HEK293 (cell line): ENCODE measurements at regions not wholly inside any gene's neighbourhood (a gene's known extent, or its start where the extent isn't known, plus 50 kb on each side); places are given as distances from the start of the nearest gene placed in this dataset.

ENCODE experiments used
- CTCF ChIA-PET: fragments of 350-600 bp; formaldehyde crosslinking; extraction: SDS; loops from one replicate; lab custom pipeline; 2021; ENCODE audit warnings: antibody characterized with exemption; lab: Yijun Ruan, JAX
- POLR2A ChIA-PET: fragments of 300-600 bp; formaldehyde crosslinking; extraction: SDS; loops from one replicate; lab custom pipeline; 2020; ENCODE audit warnings: antibody characterized with exemption, inconsistent platforms; lab: Yijun Ruan, JAX
- H3K27ac ChIP-seq: fragments of 200-500 bp; sonication (Bioruptor generic); 2 replicates; pipeline ENCODE4 v1.5.1; 2014; ENCODE audit warnings: low read depth, low read length, control low read depth, inconsistent platforms; ENCODE audit errors: extremely low read depth
- H3K36me3 ChIP-seq, 2 experiments: fragments of 200-500 bp in 1 of 2; sonication (Bioruptor generic) in 1 of 2; 1 replicate in 1 of 2; 2 replicates in 1 of 2; pipeline ENCODE4 v1.5.1; 2014 to 2017; ENCODE audit warnings: inconsistent platforms in 2 of 2, low read length in 2 of 2; ENCODE audit not compliant: control insufficient read depth in 2 of 2, insufficient read depth in 1 of 2
- H3K4me1 ChIP-seq: fragments of 200-500 bp; sonication (Bioruptor generic); 2 replicates; pipeline ENCODE4 v1.5.1; 2014; ENCODE audit warnings: mild to moderate bottlenecking, low read length, inconsistent platforms; ENCODE audit not compliant: control insufficient read depth, insufficient read depth
- H3K4me3 ChIP-seq: 2 replicates; pipeline ENCODE4 v1.5.1; 2011; ENCODE audit warnings: low read depth, mild to moderate bottlenecking, control low read depth, low read length, moderate library complexity
- H3K9me3 ChIP-seq: fragments of 200-500 bp; sonication (Bioruptor generic); 2 replicates; pipeline ENCODE4 v1.5.1; 2014; ENCODE audit warnings: low read depth, low read length, inconsistent platforms; ENCODE audit not compliant: control insufficient read depth, insufficient read depth
- KLF16 ChIP-seq: fragments of 450-650 bp; formaldehyde crosslinking; IDR thresholded peaks from 2 replicates; pipeline ENCODE4 v1.5.1; 2017; ENCODE audit warnings: missing biosample characterization, missing genetic modification characterization
- SP7 ChIP-seq: fragments of 450-650 bp; formaldehyde crosslinking; IDR thresholded peaks from 2 replicates; pipeline ENCODE4 v1.5.1; 2016; ENCODE audit warnings: missing biosample characterization, missing genetic modification characterization
- WT1 ChIP-seq: fragments of 450-650 bp; formaldehyde crosslinking; IDR thresholded peaks from 2 replicates; pipeline ENCODE4 v1.5.1; 2016; ENCODE audit warnings: missing biosample characterization, missing genetic modification characterization
- ZBTB1 ChIP-seq: fragments of 450-650 bp; formaldehyde crosslinking; IDR thresholded peaks from 2 replicates; pipeline ENCODE4 v1.5.1; 2016; ENCODE audit warnings: missing biosample characterization, missing genetic modification characterization
- ZNF10 ChIP-seq: fragments of 450-650 bp; formaldehyde crosslinking; IDR thresholded peaks from 2 replicates; pipeline ENCODE4 v1.5.1; 2017; ENCODE audit warnings: missing biosample characterization, missing genetic modification characterization
- ZNF114 ChIP-seq: fragments of 450-650 bp; formaldehyde crosslinking; IDR thresholded peaks from 2 replicates; pipeline ENCODE4 v1.5.0; 2017; ENCODE audit warnings: missing biosample characterization, missing genetic modification characterization
- ZNF132 ChIP-seq: fragments of 450-650 bp; formaldehyde crosslinking; IDR thresholded peaks from 2 replicates; pipeline ENCODE4 v1.5.1; 2017; ENCODE audit warnings: missing biosample characterization, missing genetic modification characterization, borderline replicate concordance
- ZNF416 ChIP-seq: fragments of 450-650 bp; formaldehyde crosslinking; IDR thresholded peaks from 2 replicates; pipeline ENCODE4 v1.5.1; 2016; ENCODE audit warnings: missing biosample characterization, missing genetic modification characterization
- ZNF426 ChIP-seq: fragments of 450-650 bp; formaldehyde crosslinking; IDR thresholded peaks from 2 replicates; pipeline ENCODE4 v1.5.1; 2017; ENCODE audit warnings: missing biosample characterization, missing genetic modification characterization, mild to moderate bottlenecking, inconsistent platforms, moderate library complexity
- ZNF521 ChIP-seq: fragments of 450-650 bp; formaldehyde crosslinking; IDR thresholded peaks from 2 replicates; pipeline ENCODE4 v1.5.1; 2017; ENCODE audit warnings: missing biosample characterization, mild to moderate bottlenecking, missing genetic modification characterization
- ZNF544 ChIP-seq: fragments of 450-650 bp; formaldehyde crosslinking; IDR thresholded peaks from 2 replicates; pipeline ENCODE4 v1.5.0; 2017; ENCODE audit warnings: missing biosample characterization, missing genetic modification characterization
- ZNF600 ChIP-seq: fragments of 450-650 bp; formaldehyde crosslinking; IDR thresholded peaks from 2 replicates; pipeline ENCODE4 v1.5.1; 2016; ENCODE audit warnings: missing biosample characterization, missing genetic modification characterization
- ZNF624 ChIP-seq: fragments of 450-650 bp; formaldehyde crosslinking; IDR thresholded peaks from 2 replicates; pipeline ENCODE4 v1.5.1; 2017; ENCODE audit warnings: missing biosample characterization, missing genetic modification characterization
- ZNF626 ChIP-seq: fragments of 450-650 bp; sonication (Bioruptor Pico); formaldehyde crosslinking; IDR thresholded peaks from 2 replicates; pipeline ENCODE4 v1.5.1; 2018; ENCODE audit warnings: missing biosample characterization, missing genetic modification characterization, inconsistent platforms
- ZNF658 ChIP-seq: fragments of 450-650 bp; formaldehyde crosslinking; IDR thresholded peaks from 2 replicates; pipeline ENCODE4; 2016; ENCODE audit warnings: missing biosample characterization, missing genetic modification characterization
- TF ChIP-seq, protein P1 (sequence below): fragments of 450-650 bp; formaldehyde crosslinking; IDR thresholded peaks from 2 replicates; pipeline ENCODE4 v1.5.1; 2017; ENCODE audit warnings: missing biosample characterization, missing genetic modification characterization
- TF ChIP-seq, protein P2 (sequence below): fragments of 450-650 bp; formaldehyde crosslinking; IDR thresholded peaks from 2 replicates; pipeline ENCODE4 v1.5.1; 2016; ENCODE audit warnings: missing biosample characterization, missing genetic modification characterization, borderline replicate concordance
- TF ChIP-seq, protein P3 (sequence below): fragments of 450-650 bp; formaldehyde crosslinking; IDR thresholded peaks from 2 replicates; pipeline ENCODE4 v1.5.1; 2016; ENCODE audit warnings: missing biosample characterization, missing genetic modification characterization
- TF ChIP-seq, protein P4 (sequence below): fragments of 450-650 bp; formaldehyde crosslinking; IDR thresholded peaks from 2 replicates; pipeline ENCODE4 v1.5.1; 2016; ENCODE audit warnings: missing biosample characterization, missing genetic modification characterization

DNA sequence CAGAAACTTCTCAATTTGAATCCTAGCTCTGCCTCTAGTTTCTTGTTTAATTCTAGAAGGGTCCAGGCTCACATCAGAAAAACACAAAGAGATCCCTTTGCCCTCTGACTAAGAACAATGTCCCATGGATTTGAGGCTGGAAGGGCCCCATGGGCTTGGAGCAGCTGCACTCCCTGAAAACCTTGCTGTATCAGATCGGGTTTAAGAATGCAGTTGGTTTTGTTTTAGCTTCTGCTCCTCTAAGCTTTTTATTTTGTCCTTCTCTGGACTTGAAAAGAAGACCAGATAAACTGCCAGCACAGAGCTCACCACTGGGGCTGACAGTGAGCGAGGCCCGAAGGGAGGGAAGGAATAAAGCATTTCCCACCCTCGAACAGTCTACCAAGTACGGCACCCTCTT lies 69.2 kb upstream of the WIPF1 start:
- TF ChIP-seq ZNF426 (tag by site-specific recombination) (no peak), WT1 (tag by site-specific recombination) (no peak), ZNF10 (tag by site-specific recombination) (no peak)
- TF ChIP-seq, protein P1, sequence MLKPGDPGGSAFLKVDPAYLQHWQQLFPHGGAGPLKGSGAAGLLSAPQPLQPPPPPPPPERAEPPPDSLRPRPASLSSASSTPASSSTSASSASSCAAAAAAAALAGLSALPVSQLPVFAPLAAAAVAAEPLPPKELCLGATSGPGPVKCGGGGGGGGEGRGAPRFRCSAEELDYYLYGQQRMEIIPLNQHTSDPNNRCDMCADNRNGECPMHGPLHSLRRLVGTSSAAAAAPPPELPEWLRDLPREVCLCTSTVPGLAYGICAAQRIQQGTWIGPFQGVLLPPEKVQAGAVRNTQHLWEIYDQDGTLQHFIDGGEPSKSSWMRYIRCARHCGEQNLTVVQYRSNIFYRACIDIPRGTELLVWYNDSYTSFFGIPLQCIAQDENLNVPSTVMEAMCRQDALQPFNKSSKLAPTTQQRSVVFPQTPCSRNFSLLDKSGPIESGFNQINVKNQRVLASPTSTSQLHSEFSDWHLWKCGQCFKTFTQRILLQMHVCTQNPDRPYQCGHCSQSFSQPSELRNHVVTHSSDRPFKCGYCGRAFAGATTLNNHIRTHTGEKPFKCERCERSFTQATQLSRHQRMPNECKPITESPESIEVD, result no peak
- CTCF ChIA-PET, result no interaction called here
- H3K36me3 ChIP-seq, result no peaks in the 10 kb centered on the region
- POLR2A ChIA-PET, result interaction anchor here (0.5 kb wide), 1 partner anchor 1331 kb away, joined by 3 read pairs; no protein-coding TSS in a partner anchor
- H3K4me1 ChIP-seq, result 0 out of 2 replicates have a peak, but pooled peaks cover 3% of the 10 kb centered on the region
- no peaks in the 10 kb centered on the region for H3K9me3 ChIP-seq
- H3K27ac ChIP-seq, result no peak overlapping the region
- no peak overlapping the region for H3K4me3 ChIP-seq

DNA sequence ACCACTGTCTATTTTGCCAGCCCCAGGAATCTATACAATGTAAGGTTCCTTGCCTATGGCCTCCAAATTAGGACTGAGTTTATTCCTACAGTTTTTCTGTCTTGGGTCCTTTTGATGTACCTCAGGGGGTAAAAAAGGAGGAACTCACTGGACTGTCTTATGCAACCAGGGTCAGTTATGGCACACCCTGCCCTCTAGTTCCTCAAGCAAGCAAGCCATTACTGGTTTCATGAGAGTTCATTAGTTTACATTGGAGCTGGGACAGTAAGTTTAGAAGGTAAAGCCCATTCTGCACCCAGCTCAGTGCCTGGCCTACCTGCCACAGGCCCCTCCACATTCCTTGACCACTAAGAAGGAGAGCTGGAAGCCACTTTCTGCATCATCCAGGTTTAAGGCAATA lies 68.7 kb upstream of the WIPF1 start:
- CTCF ChIA-PET, result no interaction called here
- H3K4me1 ChIP-seq, result 0 out of 2 replicates have a peak, but pooled peaks cover 3% of the 10 kb centered on the region
- no peaks in the 10 kb centered on the region for H3K36me3 ChIP-seq
- H3K9me3 ChIP-seq, result no peaks in the 10 kb centered on the region
- TF ChIP-seq ZNF114 (tag by site-specific recombination), result no peak
- TF ChIP-seq SP7 (tag by site-specific recombination), result no peak
- no peak for TF ChIP-seq ZBTB1 (tag by site-specific recombination)
- TF ChIP-seq ZNF600 (tag by site-specific recombination), result no peak
- TF ChIP-seq, all 188 proteins: peak for 0
- Histone ChIP-seq H3K27ac (no peak overlapping the region), H3K4me3 (no peak overlapping the region)
- POLR2A ChIA-PET, result no interaction called here

DNA sequence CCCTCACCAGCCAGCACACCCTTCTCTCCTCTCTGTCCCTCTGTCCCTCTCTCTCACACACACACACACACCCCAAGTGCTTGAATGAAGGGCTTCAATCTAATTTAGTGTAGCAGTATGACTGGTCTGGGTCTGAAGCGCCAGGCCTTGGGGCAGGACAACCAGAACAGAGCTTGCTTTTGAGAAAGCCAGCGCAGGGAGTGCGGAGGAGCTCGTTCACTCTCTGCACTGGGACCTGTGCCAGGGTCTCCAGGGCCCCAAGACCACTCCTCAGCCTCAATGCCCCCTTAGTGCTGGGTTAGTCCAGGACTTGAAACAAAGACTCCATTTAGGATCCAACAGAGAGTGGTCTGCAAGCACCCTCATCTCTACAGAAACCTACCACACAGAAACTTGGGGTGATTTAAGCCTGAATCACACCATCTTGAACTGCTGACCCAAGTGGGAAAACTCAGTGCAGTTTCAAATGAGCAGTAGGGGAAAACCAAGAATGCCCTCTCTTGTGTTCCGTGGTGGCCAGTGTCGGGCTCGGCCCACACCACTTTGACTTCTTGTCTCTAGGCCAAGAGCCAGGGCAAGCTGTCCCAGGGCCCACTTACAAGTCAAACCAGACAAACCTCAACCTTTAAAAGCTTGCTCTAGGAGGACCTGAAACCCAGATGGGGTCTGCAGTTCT lies 66.6 kb upstream of the WIPF1 start:
- H3K4me3 ChIP-seq, result no peak overlapping the region
- no peaks in the 10 kb centered on the region for H3K4me1 ChIP-seq
- H3K27ac ChIP-seq, result no peak overlapping the region
- H3K36me3 ChIP-seq, result no peaks in the 10 kb centered on the region
- no peaks in the 10 kb centered on the region for H3K9me3 ChIP-seq
- POLR2A ChIA-PET, result no interaction called here
- CTCF ChIA-PET, result no interaction called here
- TF ChIP-seq, protein P2, sequence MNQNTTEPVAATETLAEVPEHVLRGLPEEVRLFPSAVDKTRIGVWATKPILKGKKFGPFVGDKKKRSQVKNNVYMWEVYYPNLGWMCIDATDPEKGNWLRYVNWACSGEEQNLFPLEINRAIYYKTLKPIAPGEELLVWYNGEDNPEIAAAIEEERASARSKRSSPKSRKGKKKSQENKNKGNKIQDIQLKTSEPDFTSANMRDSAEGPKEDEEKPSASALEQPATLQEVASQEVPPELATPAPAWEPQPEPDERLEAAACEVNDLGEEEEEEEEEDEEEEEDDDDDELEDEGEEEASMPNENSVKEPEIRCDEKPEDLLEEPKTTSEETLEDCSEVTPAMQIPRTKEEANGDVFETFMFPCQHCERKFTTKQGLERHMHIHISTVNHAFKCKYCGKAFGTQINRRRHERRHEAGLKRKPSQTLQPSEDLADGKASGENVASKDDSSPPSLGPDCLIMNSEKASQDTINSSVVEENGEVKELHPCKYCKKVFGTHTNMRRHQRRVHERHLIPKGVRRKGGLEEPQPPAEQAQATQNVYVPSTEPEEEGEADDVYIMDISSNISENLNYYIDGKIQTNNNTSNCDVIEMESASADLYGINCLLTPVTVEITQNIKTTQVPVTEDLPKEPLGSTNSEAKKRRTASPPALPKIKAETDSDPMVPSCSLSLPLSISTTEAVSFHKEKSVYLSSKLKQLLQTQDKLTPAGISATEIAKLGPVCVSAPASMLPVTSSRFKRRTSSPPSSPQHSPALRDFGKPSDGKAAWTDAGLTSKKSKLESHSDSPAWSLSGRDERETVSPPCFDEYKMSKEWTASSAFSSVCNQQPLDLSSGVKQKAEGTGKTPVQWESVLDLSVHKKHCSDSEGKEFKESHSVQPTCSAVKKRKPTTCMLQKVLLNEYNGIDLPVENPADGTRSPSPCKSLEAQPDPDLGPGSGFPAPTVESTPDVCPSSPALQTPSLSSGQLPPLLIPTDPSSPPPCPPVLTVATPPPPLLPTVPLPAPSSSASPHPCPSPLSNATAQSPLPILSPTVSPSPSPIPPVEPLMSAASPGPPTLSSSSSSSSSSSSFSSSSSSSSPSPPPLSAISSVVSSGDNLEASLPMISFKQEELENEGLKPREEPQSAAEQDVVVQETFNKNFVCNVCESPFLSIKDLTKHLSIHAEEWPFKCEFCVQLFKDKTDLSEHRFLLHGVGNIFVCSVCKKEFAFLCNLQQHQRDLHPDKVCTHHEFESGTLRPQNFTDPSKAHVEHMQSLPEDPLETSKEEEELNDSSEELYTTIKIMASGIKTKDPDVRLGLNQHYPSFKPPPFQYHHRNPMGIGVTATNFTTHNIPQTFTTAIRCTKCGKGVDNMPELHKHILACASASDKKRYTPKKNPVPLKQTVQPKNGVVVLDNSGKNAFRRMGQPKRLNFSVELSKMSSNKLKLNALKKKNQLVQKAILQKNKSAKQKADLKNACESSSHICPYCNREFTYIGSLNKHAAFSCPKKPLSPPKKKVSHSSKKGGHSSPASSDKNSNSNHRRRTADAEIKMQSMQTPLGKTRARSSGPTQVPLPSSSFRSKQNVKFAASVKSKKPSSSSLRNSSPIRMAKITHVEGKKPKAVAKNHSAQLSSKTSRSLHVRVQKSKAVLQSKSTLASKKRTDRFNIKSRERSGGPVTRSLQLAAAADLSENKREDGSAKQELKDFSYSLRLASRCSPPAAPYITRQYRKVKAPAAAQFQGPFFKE (tag by site-specific recombination), result no peak
- TF ChIP-seq ZNF521 (tag by site-specific recombination), result no peak
- TF ChIP-seq ZNF626 (tag by site-specific recombination), result no peak
- no peak for TF ChIP-seq ZNF416 (tag by site-specific recombination)
- TF ChIP-seq ZNF600 (tag by site-specific recombination), result no peak
- TF ChIP-seq ZNF132 (tag by site-specific recombination), result no peak
- TF ChIP-seq ZNF624, result no peak
- TF ChIP-seq, protein P3, sequence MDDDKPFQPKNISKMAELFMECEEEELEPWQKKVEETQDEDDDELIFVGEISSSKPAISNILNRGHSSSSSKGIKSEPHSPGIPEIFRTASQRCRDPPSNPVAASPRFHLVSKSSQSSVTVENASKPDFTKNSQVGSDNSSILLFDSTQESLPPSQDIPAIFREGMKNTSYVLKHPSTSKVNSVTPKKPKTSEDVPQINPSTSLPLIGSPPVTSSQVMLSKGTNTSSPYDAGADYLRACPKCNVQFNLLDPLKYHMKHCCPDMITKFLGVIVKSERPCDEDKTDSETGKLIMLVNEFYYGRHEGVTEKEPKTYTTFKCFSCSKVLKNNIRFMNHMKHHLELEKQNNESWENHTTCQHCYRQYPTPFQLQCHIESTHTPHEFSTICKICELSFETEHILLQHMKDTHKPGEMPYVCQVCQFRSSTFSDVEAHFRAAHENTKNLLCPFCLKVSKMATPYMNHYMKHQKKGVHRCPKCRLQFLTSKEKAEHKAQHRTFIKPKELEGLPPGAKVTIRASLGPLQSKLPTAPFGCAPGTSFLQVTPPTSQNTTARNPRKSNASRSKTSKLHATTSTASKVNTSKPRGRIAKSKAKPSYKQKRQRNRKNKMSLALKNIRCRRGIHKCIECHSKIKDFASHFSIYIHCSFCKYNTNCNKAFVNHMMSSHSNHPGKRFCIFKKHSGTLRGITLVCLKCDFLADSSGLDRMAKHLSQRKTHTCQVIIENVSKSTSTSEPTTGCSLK, result no peak
- TF ChIP-seq KLF16, result no peak
- TF ChIP-seq ZNF544 (tag by site-specific recombination), result no peak
- TF ChIP-seq ZNF658 (tag by site-specific recombination), result no peak
- TF ChIP-seq, protein P4, sequence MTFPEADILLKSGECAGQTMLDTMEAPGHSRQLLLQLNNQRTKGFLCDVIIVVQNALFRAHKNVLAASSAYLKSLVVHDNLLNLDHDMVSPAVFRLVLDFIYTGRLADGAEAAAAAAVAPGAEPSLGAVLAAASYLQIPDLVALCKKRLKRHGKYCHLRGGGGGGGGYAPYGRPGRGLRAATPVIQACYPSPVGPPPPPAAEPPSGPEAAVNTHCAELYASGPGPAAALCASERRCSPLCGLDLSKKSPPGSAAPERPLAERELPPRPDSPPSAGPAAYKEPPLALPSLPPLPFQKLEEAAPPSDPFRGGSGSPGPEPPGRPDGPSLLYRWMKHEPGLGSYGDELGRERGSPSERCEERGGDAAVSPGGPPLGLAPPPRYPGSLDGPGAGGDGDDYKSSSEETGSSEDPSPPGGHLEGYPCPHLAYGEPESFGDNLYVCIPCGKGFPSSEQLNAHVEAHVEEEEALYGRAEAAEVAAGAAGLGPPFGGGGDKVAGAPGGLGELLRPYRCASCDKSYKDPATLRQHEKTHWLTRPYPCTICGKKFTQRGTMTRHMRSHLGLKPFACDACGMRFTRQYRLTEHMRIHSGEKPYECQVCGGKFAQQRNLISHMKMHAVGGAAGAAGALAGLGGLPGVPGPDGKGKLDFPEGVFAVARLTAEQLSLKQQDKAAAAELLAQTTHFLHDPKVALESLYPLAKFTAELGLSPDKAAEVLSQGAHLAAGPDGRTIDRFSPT (tag by site-specific recombination), result no peak
